ENCODE measurements at regions not wholly inside any gene's neighbourhood (a gene's known extent, or its start where the extent isn't known, plus 50 kb on each side); places are given as distances from the start of the nearest gene placed in this dataset.
A peak's percentile ranks its signal among the peaks of the same experiment; 100 is the strongest.

- TF ChIP-seq POLR2AphosphoS5 (IDR thresholded peaks at IDR 0.05; ENCODE audit: low read depth): no peak
- TF ChIP-seq GABPA (IDR thresholded peaks at IDR 0.05; ENCODE audit: low read depth): no peak
- TF ChIP-seq REST (IDR thresholded peaks at IDR 0.05; ENCODE audit: insufficient replicate concordance, low read depth): no peak
- no peak for TF ChIP-seq CTCF (IDR thresholded peaks at IDR 0.05; ENCODE audit: insufficient read depth, low read length)
- no peak for TF ChIP-seq SPI1 (IDR thresholded peaks at IDR 0.05; ENCODE audit: borderline replicate concordance, low read depth)
- no peak overlapping the region for H3K27ac ChIP-seq (replicated peaks)
- H3K27me3 ChIP-seq (ENCODE audit: insufficient read depth, poor library complexity, severe bottlenecking): no peaks in the 10 kb centered on the region
- no peak for DNase-seq (ENCODE audit: low read depth in 1 of 2, low spot score in 1 of 2)
- H3K4me3 ChIP-seq (replicated peaks; ENCODE audit: insufficient read depth, low read length): no peak overlapping the region
Measured at GRCh38 chr9:14432666-14433350, 118.9 kb upstream of the NFIB start.

DNA sequence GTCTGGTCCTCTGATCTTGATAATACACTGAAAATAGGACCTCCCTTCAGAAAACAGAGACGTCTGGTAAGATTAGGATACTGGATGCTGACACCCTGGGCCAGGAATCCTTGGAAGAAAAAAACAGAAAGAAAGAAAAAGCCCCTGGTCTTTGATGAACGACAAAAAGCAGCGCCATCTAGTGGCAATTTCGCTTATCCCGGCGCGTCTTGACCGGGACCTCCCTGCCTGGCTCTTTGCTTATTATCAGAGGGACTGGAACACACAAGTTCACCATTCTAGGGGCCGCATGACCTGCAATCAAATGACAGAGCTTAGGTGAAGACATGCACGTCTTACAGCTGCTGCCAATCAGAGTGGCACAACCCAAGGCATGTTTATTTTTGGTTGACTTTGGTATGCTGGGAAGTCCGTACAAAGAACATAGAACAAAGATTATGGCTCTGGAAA lies 114.9 kb upstream of the NFIB start:
- TF ChIP-seq CTCF (IDR thresholded peaks at IDR 0.05; ENCODE audit: insufficient read depth, low read length) (peak; percentile 29), SPI1 (IDR thresholded peaks at IDR 0.05; ENCODE audit: borderline replicate concordance, low read depth) (no peak), GABPA (IDR thresholded peaks at IDR 0.05; ENCODE audit: low read depth) (no peak)
- no peak overlapping the region for H3K4me3 ChIP-seq (replicated peaks; ENCODE audit: insufficient read depth, low read length)
- no peaks in the 10 kb centered on the region for H3K27me3 ChIP-seq (ENCODE audit: insufficient read depth, poor library complexity, severe bottlenecking)
- H3K27ac ChIP-seq (replicated peaks): no peak overlapping the region
- peak in 1 of 2 experiments; percentile 13 for DNase-seq (ENCODE audit: low read depth in 1 of 2, low spot score in 1 of 2)

GRCh38 chr9:14427419-14427818 lies 113.5 kb upstream of the NFIB start:
- H3K27ac ChIP-seq (replicated peaks): no peak overlapping the region
- no peaks in the 10 kb centered on the region for H3K27me3 ChIP-seq (ENCODE audit: insufficient read depth, poor library complexity, severe bottlenecking)
- no peak for TF ChIP-seq CTCF (IDR thresholded peaks at IDR 0.05; ENCODE audit: insufficient read depth, low read length)
- TF ChIP-seq GABPA (IDR thresholded peaks at IDR 0.05; ENCODE audit: low read depth): no peak
- TF ChIP-seq POLR2AphosphoS5 (IDR thresholded peaks at IDR 0.05; ENCODE audit: low read depth): no peak
- TF ChIP-seq REST (IDR thresholded peaks at IDR 0.05; ENCODE audit: insufficient replicate concordance, low read depth): no peak
- TF ChIP-seq SPI1 (IDR thresholded peaks at IDR 0.05; ENCODE audit: borderline replicate concordance, low read depth): no peak
- no peak for DNase-seq (ENCODE audit: low read depth in 1 of 2, low spot score in 1 of 2)
- H3K4me3 ChIP-seq (replicated peaks; ENCODE audit: insufficient read depth, low read length): no peak overlapping the region

GRCh38 chr9:14424983-14425382 lies 111.0 kb upstream of the NFIB start:
- DNase-seq (ENCODE audit: low read depth in 1 of 2, low spot score in 1 of 2): no peak
- TF ChIP-seq GABPA (IDR thresholded peaks at IDR 0.05; ENCODE audit: low read depth): no peak
- TF ChIP-seq CTCF (IDR thresholded peaks at IDR 0.05; ENCODE audit: insufficient read depth, low read length): no peak
- no peak for TF ChIP-seq REST (IDR thresholded peaks at IDR 0.05; ENCODE audit: insufficient replicate concordance, low read depth)
- no peak for TF ChIP-seq SPI1 (IDR thresholded peaks at IDR 0.05; ENCODE audit: borderline replicate concordance, low read depth)
- TF ChIP-seq POLR2AphosphoS5 (IDR thresholded peaks at IDR 0.05; ENCODE audit: low read depth): no peak
- Histone ChIP-seq H3K4me3 (replicated peaks; ENCODE audit: insufficient read depth, low read length) (no peak overlapping the region), H3K27ac (replicated peaks) (no peak overlapping the region), H3K27me3 (ENCODE audit: insufficient read depth, poor library complexity, severe bottlenecking) (no peaks in the 10 kb centered on the region)

Measured in HL-60 (cell line).